Kidney glomerular epithelial cell (primary cell): ENCODE measurements at regions not wholly inside any gene's neighbourhood (a gene's known extent, or its start where the extent isn't known, plus 50 kb on each side); places are given as distances from the start of the nearest gene placed in this dataset.

Experiments used
- DNase-seq: peaks from one replicate; lab custom pipeline; 2025; lab: John Stamatoyannopoulos, UW

- no peak for DNase-seq
Measured at GRCh38 chr6:87995461-87995860, 52.2 kb upstream of the SPACA1 start.

- DNase-seq, result no peak
Measured at GRCh38 chr6:87993356-87993755, 54.3 kb upstream of the SPACA1 start.

- no peak for DNase-seq
Measured at GRCh38 chr6:87990871-87991270, 56.8 kb upstream of the SPACA1 start.

GRCh38 chr6:87982134-87982533 is 65.5 kb upstream of the SPACA1 start:
- no peak for DNase-seq

- DNase-seq, result no peak
Measured at GRCh38 chr6:87979737-87980136, 67.9 kb upstream of the SPACA1 start.

GRCh38 chr6:87976616-87977015 is 71.0 kb upstream of the SPACA1 start:
- DNase-seq, result no peak

GRCh38 chr6:87975561-87975960 is 72.1 kb upstream of the SPACA1 start:
- DNase-seq, result no peak

GRCh38 chr6:87972279-87972678 is 75.4 kb upstream of the SPACA1 start:
- no peak for DNase-seq

GRCh38 chr6:87971605-87972262 is 75.9 kb upstream of the SPACA1 start:
- DNase-seq, result no peak

GRCh38 chr6:87968435-87969278 is 79.0 kb upstream of the SPACA1 start:
- no peak for DNase-seq

- no peak for DNase-seq
Measured at GRCh38 chr6:87965806-87966205, 81.8 kb upstream of the SPACA1 start.

- no peak for DNase-seq
Measured at GRCh38 chr6:87959083-87959482, 88.6 kb upstream of the SPACA1 start.

GRCh38 chr6:87951751-87952150 is 95.9 kb upstream of the SPACA1 start:
- no peak for DNase-seq

- DNase-seq, result no peak
Measured at GRCh38 chr6:87950614-87951013, 97.0 kb upstream of the SPACA1 start.

- DNase-seq, result no peak
Measured at GRCh38 chr6:87949194-87949593, 98.4 kb upstream of the SPACA1 start.

GRCh38 chr6:87946669-87947068 is 101.0 kb upstream of the SPACA1 start:
- DNase-seq, result no peak

- DNase-seq, result no peak
Measured at GRCh38 chr6:87945966-87946365, 101.7 kb upstream of the SPACA1 start.

GRCh38 chr6:87945181-87945580 is 102.5 kb upstream of the SPACA1 start:
- DNase-seq, result no peak

- no peak for DNase-seq
Measured at GRCh38 chr6:87944541-87944954, 103.1 kb upstream of the SPACA1 start.

GRCh38 chr6:87943191-87943590 is 104.5 kb upstream of the SPACA1 start:
- no peak for DNase-seq

- no peak for DNase-seq
Measured at GRCh38 chr6:87941556-87942358, 105.9 kb upstream of the SPACA1 start.

- DNase-seq, result no peak
Measured at GRCh38 chr6:87939776-87940175, 107.9 kb upstream of the SPACA1 start.

GRCh38 chr6:87938287-87938686 is 109.4 kb upstream of the SPACA1 start:
- DNase-seq, result no peak
